NCI-H524 treated with DMSO at 0.1 percent for 48 hours (cell line): ENCODE measurements at regions not wholly inside any gene's neighbourhood (a gene's known extent, or its start where the extent isn't known, plus 50 kb on each side); places are given as distances from the start of the nearest gene placed in this dataset.

Experiments
- DNase-seq: peaks from one replicate; lab custom pipeline; 2025; lab: John Stamatoyannopoulos, UW

DNA sequence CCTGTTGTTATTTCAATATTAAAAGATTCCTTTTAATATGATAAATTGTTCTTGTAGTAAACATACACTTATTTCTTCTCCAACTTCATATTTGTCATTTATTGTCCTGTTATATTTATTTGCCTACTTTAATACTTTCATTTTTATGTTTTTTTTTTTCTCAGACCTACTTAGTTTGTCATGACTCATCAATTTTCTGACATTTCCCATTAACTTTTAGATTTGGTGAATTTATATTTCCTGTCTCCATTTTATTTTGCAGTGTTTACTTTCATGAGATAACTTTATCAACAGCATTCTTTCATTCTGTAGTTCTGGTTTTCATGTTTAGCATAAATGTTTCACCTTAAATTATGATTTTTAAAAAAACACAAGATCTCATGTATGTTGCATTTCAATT lies 788.7 kb downstream of the EFNA5 start:
- DNase-seq: no peak

DNA sequence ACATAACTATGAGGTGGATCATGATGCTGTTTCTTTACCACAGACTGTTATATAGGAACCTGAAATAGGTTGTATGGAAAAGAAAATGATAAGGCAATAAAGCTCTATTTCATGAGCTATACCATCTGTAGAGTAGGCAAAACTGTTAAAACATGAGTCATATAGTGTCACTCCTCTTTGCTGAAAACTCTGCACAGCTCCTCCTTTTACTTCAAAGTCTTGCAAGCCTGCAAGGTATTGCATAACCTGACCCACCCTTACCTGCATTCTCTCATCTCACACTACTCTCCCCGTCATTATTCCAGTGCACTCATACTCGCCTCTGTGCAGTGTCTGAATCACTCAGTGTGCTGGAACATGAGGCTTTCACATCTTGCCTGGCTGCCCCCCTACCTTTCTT lies 790.1 kb downstream of the EFNA5 start:
- no peak for DNase-seq

DNA sequence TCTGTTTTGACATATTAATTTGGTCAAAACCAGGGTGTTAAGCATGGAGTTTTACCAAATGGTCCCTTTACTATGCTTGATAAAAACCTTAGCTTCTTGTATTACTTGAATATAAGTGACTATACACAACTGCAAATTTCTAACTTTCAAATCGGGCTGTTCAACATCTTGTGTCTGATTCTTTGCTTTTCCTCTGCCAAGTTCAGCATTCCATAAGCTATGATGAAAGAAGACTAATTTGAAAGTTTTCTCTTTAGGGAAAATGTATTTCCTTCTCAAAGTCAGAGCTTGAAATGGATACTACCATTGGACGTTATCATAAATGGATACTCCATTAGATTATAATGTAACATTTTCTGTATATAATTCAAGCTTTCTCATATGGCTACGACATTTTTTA lies 792.9 kb downstream of the EFNA5 start:
- DNase-seq: no peak

DNA sequence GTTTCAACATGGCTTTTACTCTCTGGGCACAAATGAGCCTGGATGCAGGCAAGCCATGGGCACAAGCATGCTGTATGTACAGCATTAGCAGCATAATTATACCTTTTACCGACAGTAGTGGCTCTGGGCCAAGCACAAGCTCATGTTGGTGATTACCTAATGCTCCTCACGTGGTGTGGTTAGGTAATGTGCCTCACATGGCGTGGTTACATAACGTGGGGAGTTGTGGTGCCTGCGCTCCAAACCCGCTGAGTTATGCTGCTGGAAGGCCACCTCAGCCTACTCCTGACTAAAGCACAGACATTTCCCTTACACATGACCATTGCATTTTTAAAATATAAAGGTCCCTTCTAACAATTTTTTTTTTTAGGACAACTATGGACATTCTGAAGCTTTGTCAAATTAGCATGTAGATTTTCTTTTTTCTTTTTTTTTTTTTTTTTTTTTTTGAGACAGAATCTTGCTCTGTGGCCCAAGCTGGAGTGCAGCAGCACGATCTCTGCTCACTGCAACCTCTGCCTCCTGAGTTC lies 794.0 kb downstream of the EFNA5 start:
- no peak for DNase-seq

DNA sequence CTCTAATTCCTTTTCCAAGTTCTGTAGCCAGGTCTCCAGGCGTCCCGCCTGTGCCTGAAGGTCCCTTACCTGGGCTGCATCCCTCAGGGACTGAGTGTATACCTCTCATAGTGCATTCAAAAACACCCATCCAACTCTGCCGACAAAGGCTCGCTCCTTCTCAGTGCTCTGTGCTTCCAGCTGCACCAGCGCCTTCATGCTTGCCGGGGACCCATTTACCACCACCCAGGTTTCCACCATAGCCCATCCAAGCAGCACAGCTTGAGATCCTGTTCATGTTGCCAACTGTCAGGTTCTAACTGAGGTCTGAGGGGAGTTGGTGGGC lies 794.5 kb downstream of the EFNA5 start:
- no peak for DNase-seq

DNA sequence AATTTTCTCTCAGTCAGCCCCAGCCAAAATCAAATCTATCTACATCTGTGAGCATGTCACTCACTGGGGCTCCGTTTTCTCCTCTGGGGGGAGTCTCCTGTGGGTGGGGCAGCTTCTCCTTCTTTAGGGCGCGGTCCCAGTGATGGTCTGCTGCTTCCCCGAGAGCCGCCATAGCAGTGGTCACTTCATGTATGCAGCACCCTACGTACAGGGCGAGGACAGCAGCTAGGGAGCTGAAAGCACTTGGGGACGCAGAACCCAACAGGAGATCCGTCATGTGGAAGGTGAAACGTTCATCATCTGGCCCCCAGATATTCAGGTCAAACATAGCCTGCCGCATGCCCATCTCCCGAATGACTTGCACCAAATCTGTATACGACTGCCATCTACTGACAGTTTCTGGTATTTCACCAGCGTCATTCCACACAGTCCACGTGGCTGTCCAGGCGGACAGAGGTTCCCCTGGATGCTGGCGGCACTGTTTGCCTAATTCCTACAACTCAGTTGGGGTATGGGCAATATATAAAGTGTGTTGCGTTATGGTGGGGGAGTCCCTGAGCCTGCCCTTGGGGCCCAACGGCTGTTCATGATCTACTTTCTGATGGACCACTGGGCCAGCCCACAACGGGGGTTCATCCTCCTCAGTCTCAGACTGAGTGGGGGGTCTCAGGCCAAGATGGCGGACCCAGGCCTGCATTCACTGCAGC lies 795.0 kb downstream of the EFNA5 start:
- no peak for DNase-seq

DNA sequence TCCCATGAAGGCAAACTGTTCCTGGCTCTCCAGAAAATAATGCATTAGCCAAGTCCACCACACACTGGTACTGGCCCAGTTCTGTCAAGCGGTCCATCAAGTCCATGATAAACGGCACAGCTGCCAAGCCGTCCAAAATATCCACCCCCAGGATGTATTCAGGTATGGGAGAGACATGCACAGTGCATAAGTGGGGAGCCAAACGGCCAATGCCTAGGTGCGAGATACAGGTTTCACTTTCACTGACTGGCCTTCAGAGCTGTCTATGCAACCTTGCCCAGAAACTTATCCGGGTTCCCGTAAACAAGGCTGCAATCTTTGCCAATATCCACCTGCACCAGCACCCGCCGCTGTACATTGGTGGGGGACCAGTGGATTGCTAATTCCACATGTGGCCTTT lies 795.8 kb downstream of the EFNA5 start:
- DNase-seq: no peak

DNA sequence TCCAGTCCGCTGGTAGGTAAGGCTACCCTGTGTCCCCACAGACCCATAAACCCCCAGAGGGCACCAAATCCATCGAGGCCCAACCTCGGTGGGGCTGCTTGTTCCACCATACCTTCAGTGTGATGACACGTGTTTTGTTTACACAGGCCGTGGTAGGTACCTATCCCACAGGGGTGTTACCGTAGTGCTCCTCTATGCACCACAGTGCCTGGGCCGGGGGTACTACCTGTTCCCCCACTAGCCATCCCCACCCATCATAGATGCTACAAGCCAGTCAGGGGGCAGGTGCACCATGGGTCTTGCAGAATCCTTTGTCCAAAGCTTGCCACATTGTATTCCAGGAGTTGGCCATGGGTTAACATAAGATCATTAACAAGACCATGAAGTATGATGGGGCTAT lies 796.2 kb downstream of the EFNA5 start:
- no peak for DNase-seq

DNA sequence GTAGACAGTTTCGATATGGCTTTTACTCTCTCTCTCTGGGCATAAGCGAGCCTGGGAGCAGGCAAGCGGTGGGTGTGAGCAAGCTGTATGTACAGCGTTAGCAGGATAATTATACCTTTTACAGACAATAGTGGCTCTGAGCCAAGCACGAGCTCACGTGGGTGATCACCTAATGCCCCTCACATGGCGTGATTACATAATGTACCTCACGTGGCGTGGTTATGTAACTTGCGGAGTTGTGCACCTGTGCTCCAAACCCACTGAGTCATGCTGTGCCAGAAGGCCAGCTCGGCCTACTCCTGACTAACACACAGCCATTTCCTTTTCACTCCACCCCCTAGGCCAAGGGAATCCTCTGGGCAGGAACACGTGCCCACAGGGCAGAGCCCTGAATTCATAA lies 797.2 kb downstream of the EFNA5 start:
- DNase-seq: no peak

DNA sequence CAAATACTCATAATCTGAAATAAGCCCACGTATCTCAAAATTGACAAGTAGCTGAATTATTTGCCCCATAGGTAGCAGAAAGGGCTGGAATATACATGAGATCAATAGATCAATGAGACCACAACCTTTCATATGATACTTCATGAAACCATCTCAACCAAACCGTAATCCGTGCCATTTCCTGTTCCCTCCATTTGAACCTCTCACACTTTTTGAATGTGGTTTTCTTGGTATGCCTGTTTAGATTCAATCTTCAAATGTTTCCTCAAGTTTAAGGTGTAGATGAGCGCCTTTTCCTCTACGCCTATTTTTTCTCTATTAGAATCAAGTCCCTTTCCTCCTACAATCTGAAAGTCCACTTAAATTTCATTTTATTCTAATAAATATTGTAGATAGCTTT lies 805.5 kb downstream of the EFNA5 start:
- DNase-seq: no peak

DNA sequence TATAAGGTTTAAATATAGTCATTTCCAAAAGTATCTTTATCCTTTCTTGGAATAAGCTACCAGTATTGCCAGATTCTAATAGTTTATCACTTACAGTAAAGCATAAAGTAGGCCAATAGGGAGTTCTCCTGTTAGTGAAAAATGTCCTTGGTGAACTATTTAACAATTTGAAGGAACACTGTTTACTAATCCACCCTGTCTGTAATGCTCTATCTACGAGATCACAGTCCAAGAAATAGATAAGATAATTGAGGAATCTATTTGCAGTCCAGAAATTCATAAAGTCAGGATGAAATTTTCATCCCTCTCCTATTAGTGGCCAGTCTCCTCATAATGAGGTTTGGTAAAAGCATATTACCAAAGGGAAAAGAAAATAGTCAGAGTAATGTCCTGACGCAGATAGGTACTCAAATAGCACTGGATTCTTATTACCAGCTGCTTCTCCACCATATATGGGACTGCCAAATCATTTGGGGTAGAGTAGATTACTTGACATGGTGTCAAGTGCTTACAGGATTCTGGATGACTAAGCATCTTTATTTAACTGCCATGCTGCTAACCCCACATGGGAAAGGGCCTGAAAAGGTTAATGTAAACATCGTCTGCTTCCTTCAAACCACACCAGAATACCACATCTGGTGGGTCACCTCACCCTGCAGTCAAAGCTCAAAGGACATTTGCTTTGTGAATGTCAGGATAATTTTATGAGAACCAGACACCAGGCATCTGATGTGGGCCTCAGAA lies 808.1 kb downstream of the EFNA5 start:
- peak; percentile 22 for DNase-seq

DNA sequence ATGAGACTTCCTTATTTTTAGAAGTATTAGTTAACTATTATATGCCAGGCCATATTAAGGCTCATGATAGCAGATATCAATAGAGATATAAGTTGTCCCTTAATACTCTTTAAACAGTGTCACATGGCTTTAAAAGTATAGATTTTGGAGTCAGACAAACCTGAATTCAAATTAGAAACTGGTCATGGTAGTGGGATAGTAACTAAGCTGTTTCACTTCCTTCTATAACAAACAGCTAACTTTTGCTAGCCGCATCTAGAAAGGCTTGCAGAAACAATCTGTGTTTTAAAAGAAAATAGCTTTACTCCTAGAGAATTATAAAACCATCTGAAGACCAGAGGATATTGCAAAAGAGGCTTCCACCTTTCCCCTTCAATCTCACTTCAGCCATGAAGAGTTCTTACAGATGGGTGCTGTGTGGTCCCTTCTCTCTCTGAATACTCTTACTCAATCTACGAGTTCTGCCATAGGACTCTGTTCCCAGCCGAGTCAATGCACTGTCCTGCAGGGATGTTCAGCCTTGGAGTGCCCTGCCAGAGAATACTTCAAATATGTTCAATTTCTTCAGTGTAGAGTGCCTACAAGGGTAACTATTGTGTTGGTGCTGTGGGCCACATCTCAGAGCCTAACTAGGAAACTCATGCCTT lies 810.2 kb downstream of the EFNA5 start:
- DNase-seq: no peak

DNA sequence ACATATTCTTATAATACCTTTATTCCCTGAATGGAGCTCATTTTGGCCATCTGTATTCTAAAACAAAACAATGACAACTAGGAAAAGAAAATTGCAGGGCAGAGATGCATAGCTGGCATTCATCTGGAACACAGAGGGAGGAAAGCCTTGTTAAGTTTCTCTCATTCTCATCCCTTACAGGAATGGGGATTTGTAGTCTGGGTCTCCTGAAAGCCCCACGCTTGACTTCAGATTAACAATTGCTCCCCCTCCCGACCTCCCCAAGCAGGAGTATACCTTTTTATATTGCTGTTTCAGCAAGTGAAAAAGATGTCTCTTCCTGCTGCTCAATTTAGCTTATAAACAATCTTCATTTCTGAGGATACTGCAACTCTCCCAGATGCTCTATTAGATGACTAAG lies 812.1 kb downstream of the EFNA5 start:
- no peak for DNase-seq

DNA sequence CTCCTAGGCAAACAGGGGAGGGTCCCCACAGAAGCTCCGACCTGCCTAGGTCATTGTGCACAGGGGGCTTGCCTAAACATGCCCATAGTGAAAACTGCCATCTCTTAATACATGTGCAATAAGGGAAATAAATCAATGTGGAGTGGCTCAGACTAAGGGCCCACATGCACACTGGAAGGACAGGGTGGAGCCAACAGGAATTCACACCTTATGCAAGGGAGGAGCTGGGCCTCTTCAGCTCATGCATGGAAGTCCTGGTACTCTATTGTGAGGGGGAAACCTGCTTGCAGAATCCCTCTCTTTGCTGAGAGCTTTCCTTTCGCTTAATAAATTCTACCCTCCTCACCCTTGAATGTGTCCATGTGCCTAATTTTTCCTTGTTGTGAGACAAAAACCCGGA lies 815.8 kb downstream of the EFNA5 start:
- no peak for DNase-seq

DNA sequence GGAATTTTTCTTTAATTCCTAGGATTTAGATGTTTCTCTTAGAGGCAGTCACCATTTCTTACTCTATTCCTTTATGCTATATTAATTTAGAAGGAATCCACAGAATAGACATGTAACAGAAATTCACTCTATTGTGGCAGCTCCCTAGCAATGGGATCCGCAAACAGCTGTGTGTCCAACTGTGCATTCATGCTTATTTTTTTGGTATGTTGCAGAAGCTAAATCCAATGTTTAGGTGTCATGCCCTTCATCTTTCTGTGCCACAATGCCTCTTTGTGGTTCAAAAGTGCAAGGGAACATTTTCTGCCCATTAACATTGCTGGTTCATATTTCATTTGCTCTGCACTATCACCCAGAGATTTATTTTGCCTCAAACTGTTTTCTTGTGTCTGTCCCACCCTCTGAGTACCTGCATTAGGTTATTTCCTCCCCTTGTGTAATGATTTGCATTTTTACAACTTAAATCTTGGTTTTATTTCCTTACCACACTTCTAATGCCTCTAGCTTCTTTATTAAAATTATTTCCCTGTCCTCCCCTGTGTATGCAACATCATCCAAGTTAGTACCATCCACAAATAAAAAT lies 816.5 kb downstream of the EFNA5 start:
- no peak for DNase-seq

DNA sequence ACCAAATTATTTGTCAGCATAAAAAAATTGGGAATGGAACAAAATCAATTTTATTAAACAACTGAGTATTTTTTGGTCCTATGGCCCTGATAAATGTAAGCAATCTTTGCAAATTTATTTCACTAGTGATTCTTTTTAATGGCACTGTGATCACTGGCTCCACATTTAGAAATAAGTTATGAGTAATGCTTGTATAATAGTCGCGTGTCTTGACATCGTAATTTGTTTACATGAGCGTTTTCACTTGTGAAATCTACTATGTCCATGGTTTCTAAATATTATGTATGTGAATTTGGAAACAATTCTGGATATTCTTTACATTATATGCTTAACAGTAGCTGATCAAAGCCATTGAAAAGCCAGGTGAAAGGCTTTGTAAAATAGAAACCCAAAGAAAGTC lies 817.5 kb downstream of the EFNA5 start:
- no peak for DNase-seq

DNA sequence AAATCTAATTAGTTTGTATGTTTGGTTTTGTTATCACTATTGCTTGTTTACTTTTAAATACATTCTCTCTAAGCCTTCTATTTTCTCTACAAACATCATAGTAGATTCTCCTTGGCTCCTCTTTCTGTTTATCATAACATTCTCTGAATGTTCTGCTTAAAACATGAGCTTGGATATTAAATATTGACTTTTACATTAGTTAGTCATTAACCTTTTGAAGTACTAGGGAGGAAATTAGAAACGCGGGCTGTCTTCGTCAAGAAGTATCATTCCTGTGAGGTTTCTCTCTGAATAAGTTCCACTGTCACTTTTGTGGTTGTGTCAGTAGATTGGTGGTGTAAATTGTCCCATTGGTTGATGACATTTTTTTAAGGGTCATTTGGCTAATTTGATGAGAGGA lies 821.5 kb downstream of the EFNA5 start:
- no peak for DNase-seq

DNA sequence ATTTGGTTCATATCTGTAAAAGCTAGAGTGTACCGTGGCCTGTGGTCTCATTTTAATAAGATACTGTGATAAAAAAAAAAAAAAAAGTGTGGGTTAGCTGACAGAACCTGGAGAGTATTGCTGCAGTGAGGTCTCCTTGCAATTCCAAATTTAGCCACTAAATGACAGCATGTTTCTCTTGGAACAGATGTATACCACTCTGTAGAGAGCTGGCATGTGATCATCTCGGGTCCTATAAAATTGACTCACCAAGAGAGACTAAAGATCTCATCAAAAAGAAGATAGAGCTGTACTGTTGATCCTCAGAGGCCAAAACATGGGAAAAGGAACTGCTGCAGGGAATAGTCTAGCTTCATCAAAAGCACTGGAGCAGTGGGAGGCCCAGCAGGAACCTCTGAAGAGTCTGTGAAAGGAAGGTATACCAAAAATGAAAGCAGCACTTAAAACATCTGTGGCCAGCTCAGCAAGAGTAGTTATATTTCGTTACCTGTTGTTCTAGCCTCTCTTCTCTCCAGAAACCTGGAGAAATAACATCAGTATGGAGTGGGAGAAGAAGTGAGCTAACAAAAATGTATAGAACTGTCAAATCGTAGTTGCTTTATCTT lies 826.8 kb downstream of the EFNA5 start:
- DNase-seq: no peak

DNA sequence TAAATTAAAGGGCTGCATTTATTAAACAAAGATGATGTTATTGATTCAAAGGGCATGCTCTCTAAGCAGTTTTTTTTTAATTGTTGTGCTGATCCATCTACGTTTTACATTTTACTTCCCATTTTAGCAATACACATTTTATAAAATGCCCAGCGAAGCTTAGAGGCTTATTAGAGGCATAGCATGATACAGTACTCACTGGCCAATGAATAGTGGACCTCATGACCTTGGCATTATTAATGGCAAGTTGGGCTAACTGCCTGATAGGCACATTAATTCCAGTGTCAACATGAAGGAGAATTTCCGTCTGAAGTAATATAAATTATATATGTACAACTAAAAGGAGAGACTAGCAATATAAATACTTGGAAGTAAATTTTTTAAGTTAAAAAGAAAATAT lies 837.2 kb downstream of the EFNA5 start:
- DNase-seq: no peak

DNA sequence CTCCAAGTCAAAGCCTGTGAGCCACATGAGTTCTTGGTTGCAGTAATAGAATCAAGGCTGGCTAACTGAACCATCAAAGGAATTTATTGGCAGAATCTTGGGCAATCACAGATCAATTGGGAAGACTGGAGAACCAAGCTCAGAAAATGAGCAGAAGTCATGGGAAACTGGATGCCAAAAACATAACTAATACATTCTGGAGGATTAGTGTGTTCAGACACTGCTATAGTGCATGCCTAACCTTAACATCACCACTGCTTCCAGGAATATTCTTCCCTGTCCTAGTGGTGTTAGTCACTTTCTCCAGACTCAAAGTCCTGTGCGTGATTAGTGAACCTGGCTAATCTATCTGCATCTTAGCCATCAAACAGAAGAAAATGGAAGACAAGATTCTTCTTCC lies 843.7 kb downstream of the EFNA5 start:
- no peak for DNase-seq

DNA sequence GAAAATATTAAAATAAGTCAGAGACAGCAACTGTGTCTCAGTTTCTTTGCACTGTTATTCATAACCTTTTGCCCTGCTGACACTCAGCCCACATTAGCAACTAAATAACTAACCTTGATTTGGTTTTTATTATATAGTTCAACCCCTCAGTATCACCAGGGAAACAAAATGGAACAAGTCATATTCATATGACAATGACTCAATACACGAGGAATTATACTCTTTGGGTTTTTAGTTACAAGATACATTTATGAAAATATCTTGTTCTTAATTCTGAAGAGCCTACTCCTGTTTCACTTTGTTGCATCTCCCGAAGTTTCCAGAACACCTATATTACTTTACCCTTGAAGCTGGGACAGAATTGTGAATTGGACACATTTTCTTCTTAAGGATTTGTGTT lies 845.4 kb downstream of the EFNA5 start:
- DNase-seq: no peak

DNA sequence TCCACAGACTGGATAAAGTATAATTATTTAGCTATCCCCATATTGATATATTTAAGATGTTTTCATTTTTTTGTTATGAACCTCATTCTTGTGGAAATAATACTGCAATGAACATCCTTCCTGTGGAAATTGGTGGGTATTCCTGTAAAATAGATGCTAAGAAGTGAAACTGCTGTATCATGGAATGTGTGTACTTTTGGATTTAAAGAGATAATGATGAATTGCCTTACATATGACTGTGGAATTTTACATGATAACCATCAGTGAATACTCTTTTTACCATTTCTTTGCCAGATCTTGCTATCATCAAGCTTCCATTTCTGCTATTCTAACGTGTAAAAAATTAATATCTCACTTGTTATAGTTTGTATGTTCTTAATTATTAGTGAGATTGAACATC lies 847.9 kb downstream of the EFNA5 start:
- no peak for DNase-seq

DNA sequence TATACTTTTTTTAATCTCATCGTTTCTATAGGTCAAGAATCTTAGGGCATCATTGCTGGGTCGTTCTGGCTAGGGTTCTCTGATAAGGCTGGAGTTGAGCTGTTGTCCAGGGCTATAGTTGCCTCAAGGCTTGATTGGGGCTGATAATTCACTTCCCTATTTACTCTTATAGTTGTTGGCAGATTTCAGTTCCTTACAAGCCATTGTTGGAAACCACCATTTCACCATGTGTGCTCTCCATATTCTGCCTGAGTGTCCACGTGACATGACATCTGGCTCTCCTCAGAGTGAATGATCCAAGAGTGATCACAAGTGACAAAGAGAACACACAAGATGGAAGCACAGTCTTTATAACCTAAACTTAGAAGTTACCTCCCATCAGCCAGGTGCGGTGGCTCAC lies 852.2 kb downstream of the EFNA5 start:
- DNase-seq: no peak
